Activated naive CD4-positive, alpha-beta T cell treated with anti-CD3 and anti-CD28 coated beads, Interleukin-2, amount 50 U/mL, for 72 hours (primary cell): ENCODE measurements at regions not wholly inside any gene's neighbourhood (a gene's known extent, or its start where the extent isn't known, plus 50 kb on each side); places are given as distances from the start of the nearest gene placed in this dataset.

ENCODE experiments used
- ATAC-seq, 2 donors: fragments of 150-1000 bp; cut with Tn5 transposase; 2 replicates each; pipeline ENCODE4 v1.10.0; 2021; ENCODE audit warnings: mild to moderate bottlenecking in 2 of 2, moderate library complexity in 2 of 2
- DNase-seq, 2 donors: peaks; one replicate each; pipeline ENCODE4 v3.0.0; 2021 to 2022; ENCODE audit warnings: low spot score in 2 of 2
- H3K27ac Mint-ChIP-seq, 2 donors: one replicate each; pipeline ENCODE4 v1.8.0; 2022; ENCODE audit warnings: mild to moderate bottlenecking in 2 of 2, mixed read lengths in 2 of 2
- H3K36me3 Mint-ChIP-seq, 2 donors: one replicate each; pipeline ENCODE4 v1.8.0; 2022; ENCODE audit warnings: mixed read lengths in 2 of 2
- H3K9me3 Mint-ChIP-seq, 2 donors: one replicate each; pipeline ENCODE4 v1.8.0; 2022; ENCODE audit warnings: mixed read lengths in 2 of 2

DNA sequence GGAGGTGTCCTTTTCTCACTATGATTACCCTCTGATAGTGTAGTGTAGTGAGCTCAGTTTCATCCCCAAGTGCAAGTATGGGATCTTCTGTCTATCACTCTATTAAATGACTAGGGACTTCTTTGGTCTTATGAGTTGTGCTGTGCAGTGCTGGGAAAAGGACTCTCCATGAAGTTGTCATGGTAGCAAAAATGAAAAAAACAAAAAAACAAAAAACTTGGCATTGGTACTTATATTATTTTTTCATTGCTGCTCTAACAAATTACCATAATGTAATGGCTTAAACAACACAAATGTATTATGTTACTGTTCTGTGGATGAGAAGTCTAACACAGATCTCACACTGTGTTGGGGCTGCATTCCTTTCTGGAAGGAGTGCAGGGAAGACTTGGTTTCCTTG lies 393.1 kb upstream of the NOVA1 start:
- ATAC-seq (no peak), DNase-seq (no peak)
- no peaks in the 10 kb centered on the region for H3K36me3 Mint-ChIP-seq
- H3K27ac Mint-ChIP-seq: no peak overlapping the region
- peaks cover 23 to 28% of the 10 kb centered on the region in 2 donors for H3K9me3 Mint-ChIP-seq

- ATAC-seq (no peak), DNase-seq (no peak)
- H3K9me3 Mint-ChIP-seq: peaks cover 29 to 30% of the 10 kb centered on the region in 2 donors
- H3K36me3 Mint-ChIP-seq: no peaks in the 10 kb centered on the region
- H3K27ac Mint-ChIP-seq: no peak overlapping the region
Measured at GRCh38 chr14:26992403-26993115, 394.7 kb upstream of the NOVA1 start.

GRCh38 chr14:26993556-26993955 lies 395.7 kb upstream of the NOVA1 start:
- DNase-seq: no peak
- H3K9me3 Mint-ChIP-seq: peaks cover 32 to 36% of the 10 kb centered on the region in 2 donors
- H3K36me3 Mint-ChIP-seq: no peaks in the 10 kb centered on the region
- ATAC-seq: no peak
- H3K27ac Mint-ChIP-seq: no peak overlapping the region

GRCh38 chr14:26995301-26995700 lies 397.5 kb upstream of the NOVA1 start:
- H3K27ac Mint-ChIP-seq: no peak overlapping the region
- no peaks in the 10 kb centered on the region for H3K36me3 Mint-ChIP-seq
- peaks cover 26 to 27% of the 10 kb centered on the region in 2 donors for H3K9me3 Mint-ChIP-seq
- no peak for ATAC-seq
- no peak for DNase-seq

GRCh38 chr14:26996246-26996645 lies 398.4 kb upstream of the NOVA1 start:
- no peak for ATAC-seq
- peaks cover 20 to 26% of the 10 kb centered on the region in 2 donors for H3K9me3 Mint-ChIP-seq
- H3K27ac Mint-ChIP-seq: no peak overlapping the region
- H3K36me3 Mint-ChIP-seq: no peaks in the 10 kb centered on the region
- no peak for DNase-seq

- no peak for ATAC-seq
- H3K27ac Mint-ChIP-seq: no peak overlapping the region
Measured at GRCh38 chr14:27002179-27002578, 404.3 kb upstream of the NOVA1 start.

GRCh38 chr14:27006570-27006969 lies 408.7 kb upstream of the NOVA1 start:
- H3K36me3 Mint-ChIP-seq: peaks cover 12 to 13% of the 10 kb centered on the region in 2 donors
- no peak for DNase-seq
- ATAC-seq: no peak
- H3K27ac Mint-ChIP-seq: no peak overlapping the region
- peaks cover 19 to 23% of the 10 kb centered on the region in 2 donors for H3K9me3 Mint-ChIP-seq

More at GRCh38 chr14:27002179-27002578, 404.3 kb upstream of the NOVA1 start:
- no peak for DNase-seq
- no peaks in the 10 kb centered on the region for H3K36me3 Mint-ChIP-seq
- H3K9me3 Mint-ChIP-seq: peaks cover 22 to 24% of the 10 kb centered on the region in 2 donors

DNA sequence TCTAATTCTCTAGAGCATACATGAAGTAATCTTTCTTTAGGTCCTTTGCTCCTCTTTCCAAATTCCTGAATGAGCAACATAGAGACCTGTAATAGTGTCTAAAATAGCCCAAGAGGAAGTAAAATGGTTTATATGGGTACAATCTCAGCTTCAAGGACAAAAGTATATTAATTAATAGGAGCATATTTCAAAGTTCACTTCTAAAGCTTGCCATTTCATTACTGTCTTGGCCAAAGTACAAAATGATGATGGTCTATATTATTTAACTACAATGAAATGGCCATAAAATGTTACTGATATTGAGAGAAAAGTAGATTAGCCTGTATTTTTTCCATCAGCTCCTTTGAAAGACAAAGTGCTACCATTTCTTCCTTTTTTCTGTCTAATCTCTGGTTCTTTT lies 410.4 kb upstream of the NOVA1 start:
- DNase-seq (no peak), ATAC-seq (no peak)
- Mint-ChIP-seq H3K9me3 (peaks cover 22 to 31% of the 10 kb centered on the region in 2 donors), H3K27ac (no peak overlapping the region), H3K36me3 (peaks cover 12 to 13% of the 10 kb centered on the region in 2 donors)

DNA sequence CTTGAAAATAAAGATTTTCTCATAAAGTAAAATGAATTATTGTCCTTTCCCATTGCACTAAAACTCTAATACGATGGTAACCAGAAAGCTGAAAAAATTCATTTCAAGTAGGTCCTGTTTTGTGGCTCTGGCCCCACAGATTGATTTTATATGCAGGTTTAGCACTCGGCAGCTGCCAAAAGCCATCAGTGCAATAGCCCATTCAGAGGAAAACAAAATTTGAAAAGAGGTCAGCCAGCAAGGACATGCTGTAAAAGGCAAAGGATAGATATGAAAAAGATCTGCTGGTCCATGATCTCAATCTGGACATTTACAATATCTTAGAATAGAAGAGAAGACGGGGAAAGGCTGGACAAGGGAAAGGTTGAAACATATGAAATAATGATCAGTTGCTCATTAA lies 414.8 kb upstream of the NOVA1 start:
- ATAC-seq (no peak), DNase-seq (no peak)
- Mint-ChIP-seq H3K36me3 (peaks cover 12 to 13% of the 10 kb centered on the region in 2 donors), H3K27ac (no peak overlapping the region), H3K9me3 (peaks cover 26 to 27% of the 10 kb centered on the region in 2 donors)

DNA sequence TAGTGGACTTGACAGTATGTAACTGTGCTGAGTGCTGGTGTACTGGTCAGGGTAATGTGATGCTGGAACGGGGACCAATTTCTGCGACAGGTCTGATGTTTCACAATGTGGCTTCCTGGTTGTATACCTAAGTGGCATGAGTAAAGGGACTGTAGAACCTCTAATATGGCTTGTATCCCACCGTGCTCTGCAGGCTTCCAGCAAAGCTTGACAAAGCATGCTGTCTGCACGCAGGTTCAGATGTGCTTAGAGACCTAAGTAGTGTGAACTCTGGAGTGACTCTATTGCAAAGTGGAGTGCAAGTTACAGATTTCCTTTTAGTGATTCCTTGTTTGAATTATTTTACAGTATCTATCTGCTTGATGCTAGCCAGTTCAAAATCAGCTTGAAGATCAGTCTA lies 415.8 kb upstream of the NOVA1 start:
- DNase-seq (no peak), ATAC-seq (no peak)
- Mint-ChIP-seq H3K9me3 (peaks cover 21 to 27% of the 10 kb centered on the region in 2 donors), H3K27ac (no peak overlapping the region), H3K36me3 (peaks cover 9 to 10% of the 10 kb centered on the region in 2 donors)

- Mint-ChIP-seq H3K36me3 (no peaks in the 10 kb centered on the region), H3K9me3 (peaks cover 12 to 17% of the 10 kb centered on the region in 2 donors), H3K27ac (no peak overlapping the region)
- ATAC-seq (no peak), DNase-seq (no peak)
Measured at GRCh38 chr14:27015065-27015464, 417.2 kb upstream of the NOVA1 start.

GRCh38 chr14:27025648-27026047 lies 427.8 kb upstream of the NOVA1 start:
- Mint-ChIP-seq H3K9me3 (peaks cover 13 to 14% of the 10 kb centered on the region in 2 donors), H3K36me3 (no peaks in the 10 kb centered on the region), H3K27ac (no peak overlapping the region)
- ATAC-seq: no peak
- no peak for DNase-seq

- Mint-ChIP-seq H3K9me3 (peaks cover 14 to 15% of the 10 kb centered on the region in 2 donors), H3K36me3 (no peaks in the 10 kb centered on the region), H3K27ac (no peak overlapping the region)
- ATAC-seq (no peak), DNase-seq (no peak)
Measured at GRCh38 chr14:27026097-27026496, 428.3 kb upstream of the NOVA1 start.

DNA sequence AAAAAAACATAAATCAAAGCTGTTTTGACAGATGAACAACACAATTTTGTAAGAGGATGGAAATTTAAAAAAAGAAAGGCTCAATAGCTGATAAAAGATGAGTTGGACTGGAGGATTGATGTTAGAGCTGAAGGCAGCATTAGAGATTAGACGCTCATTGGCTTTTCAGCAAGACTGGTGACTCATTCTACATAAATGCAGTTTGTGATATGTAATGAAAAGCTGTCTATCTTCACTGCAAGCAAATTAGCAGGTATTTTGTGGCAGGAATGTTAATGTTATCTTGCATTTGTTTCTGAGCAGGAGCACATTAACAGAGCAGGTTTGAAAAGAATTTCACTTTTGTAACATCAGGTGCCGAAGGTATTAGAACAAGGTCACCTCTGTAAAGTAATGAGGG lies 442.7 kb upstream of the NOVA1 start:
- Mint-ChIP-seq H3K36me3 (peaks cover 0 to 5% of the 10 kb centered on the region in 2 donors), H3K27ac (no peak overlapping the region), H3K9me3 (peaks cover 11% of the 10 kb centered on the region in 2 donors)
- ATAC-seq (no peak), DNase-seq (no peak)

DNA sequence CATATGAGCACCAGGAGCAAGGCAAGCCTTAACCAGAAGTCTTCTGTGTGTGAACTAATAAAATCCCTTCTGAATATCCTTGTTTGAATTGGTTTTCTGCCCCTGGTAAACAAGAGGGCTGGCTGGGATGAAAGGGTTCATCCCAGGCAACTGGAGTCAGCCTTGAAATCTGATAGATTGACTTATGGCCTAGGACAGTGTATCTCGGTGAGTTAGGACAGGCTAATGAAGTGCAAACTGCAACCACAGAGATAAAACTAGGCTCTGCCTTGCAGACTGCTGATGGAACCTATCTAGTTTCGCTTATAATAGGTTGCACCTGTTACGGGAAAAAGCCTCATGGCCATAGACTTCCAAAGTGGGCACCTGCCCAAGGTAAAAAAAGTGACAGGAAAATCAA lies 451.9 kb upstream of the NOVA1 start:
- ATAC-seq (no peak), DNase-seq (no peak)
- H3K36me3 Mint-ChIP-seq: no peaks in the 10 kb centered on the region
- H3K9me3 Mint-ChIP-seq: peaks cover 20 to 23% of the 10 kb centered on the region in 2 donors
- H3K27ac Mint-ChIP-seq: no peak overlapping the region

DNA sequence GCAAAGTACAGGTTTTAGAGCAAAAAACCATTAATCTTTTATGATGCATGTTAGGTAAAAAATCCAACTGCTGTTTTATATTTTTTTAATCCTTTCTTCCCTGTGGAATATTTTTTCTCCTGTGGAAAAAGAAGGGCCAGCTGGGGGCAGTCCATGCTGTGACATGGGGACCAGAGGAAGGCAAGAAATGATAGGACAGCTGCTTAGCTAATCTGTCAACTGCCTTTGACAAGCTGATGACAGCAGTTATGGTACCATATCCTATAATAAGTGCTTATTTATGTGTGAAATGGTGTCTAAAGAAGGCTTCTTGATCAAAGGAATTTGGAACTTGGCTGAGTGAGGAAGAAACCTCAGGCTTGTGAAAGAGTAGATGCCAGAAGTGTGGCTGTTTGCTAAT lies 452.4 kb upstream of the NOVA1 start:
- no peak overlapping the region for H3K27ac Mint-ChIP-seq
- peaks cover 20 to 26% of the 10 kb centered on the region in 2 donors for H3K9me3 Mint-ChIP-seq
- DNase-seq (no peak), ATAC-seq (no peak)
- H3K36me3 Mint-ChIP-seq: no peaks in the 10 kb centered on the region

- ATAC-seq (no peak), DNase-seq (no peak)
- H3K9me3 Mint-ChIP-seq: peaks cover 14 to 22% of the 10 kb centered on the region in 2 donors
- no peaks in the 10 kb centered on the region for H3K36me3 Mint-ChIP-seq
- H3K27ac Mint-ChIP-seq: no peak overlapping the region
Measured at GRCh38 chr14:27056586-27056985, 458.8 kb upstream of the NOVA1 start.

GRCh38 chr14:27061299-27061698 lies 463.5 kb upstream of the NOVA1 start:
- peaks cover 8 to 10% of the 10 kb centered on the region in 2 donors for H3K9me3 Mint-ChIP-seq
- peaks cover 0 to 5% of the 10 kb centered on the region in 2 donors for H3K36me3 Mint-ChIP-seq
- no peak overlapping the region for H3K27ac Mint-ChIP-seq
- ATAC-seq (no peak), DNase-seq (no peak)
